IPS-20b (cell line): ENCODE measurements at regions not wholly inside any gene's neighbourhood (a gene's known extent, or its start where the extent isn't known, plus 50 kb on each side); places are given as distances from the start of the nearest gene placed in this dataset.
A peak's percentile ranks its signal among the peaks of the same experiment; 100 is the strongest.

Experiments used
- H3K27ac ChIP-seq: one replicate; pipeline ENCODE4 v1.5.1; 2013; ENCODE audit warnings: low read length
- H3K27me3 ChIP-seq: 2 replicates; pipeline ENCODE4 v1.6.1; 2013; ENCODE audit warnings: mild to moderate bottlenecking, low read length, inconsistent platforms; ENCODE audit not compliant: insufficient read depth
- H3K36me3 ChIP-seq: 2 replicates; pipeline ENCODE4 v1.6.1; 2013; ENCODE audit warnings: low read depth, mild to moderate bottlenecking, inconsistent platforms, low read length, moderate library complexity; ENCODE audit not compliant: insufficient read depth
- H3K4me1 ChIP-seq: 2 replicates; pipeline ENCODE4 v1.6.1; 2013; ENCODE audit warnings: mild to moderate bottlenecking, control low read depth, inconsistent platforms, low read length, moderate library complexity; ENCODE audit not compliant: insufficient read depth
- H3K4me3 ChIP-seq: 2 replicates; pipeline ENCODE4 v1.5.1; 2013; ENCODE audit warnings: mild to moderate bottlenecking, low read length, inconsistent platforms
- H3K9ac ChIP-seq: 2 replicates; pipeline ENCODE4 v1.6.1; 2013; ENCODE audit warnings: low read depth, mild to moderate bottlenecking, inconsistent platforms, low read length, moderate library complexity
- H3K9me3 ChIP-seq: 2 replicates; pipeline ENCODE4 v1.6.1; 2013; ENCODE audit warnings: mild to moderate bottlenecking, low read depth, low read length, inconsistent platforms; ENCODE audit not compliant: insufficient read depth

DNA sequence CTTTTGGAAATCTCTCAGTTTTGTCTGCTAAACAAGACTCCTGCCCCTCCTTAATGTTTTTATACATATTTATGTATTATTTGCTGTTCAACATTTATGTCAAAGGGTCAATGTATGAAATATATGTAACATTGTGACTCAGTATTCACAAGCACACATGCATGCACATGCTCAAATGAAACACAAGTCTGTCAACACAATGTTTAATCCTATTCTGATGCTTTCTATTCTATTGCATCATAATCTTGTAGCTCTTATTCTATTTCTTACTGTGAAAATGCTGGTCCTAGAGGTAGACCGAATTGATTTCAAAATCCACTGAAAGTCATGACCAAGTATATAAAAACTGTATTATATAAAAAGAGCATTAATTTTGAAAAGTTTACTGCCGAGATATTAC lies 1463.3 kb downstream of the C4orf33 start:
- Histone ChIP-seq H3K4me1 (peaks cover 4% of the 10 kb centered on the region; the same call in 1 of the 2 replicates), H3K27ac (no peak overlapping the region), H3K36me3 (no peaks in the 10 kb centered on the region), H3K9ac (no peak overlapping the region), H3K4me3 (no peak overlapping the region), H3K9me3 (no peaks in the 10 kb centered on the region; the same call in 1 of the 2 replicates), H3K27me3 (no peaks in the 10 kb centered on the region)

DNA sequence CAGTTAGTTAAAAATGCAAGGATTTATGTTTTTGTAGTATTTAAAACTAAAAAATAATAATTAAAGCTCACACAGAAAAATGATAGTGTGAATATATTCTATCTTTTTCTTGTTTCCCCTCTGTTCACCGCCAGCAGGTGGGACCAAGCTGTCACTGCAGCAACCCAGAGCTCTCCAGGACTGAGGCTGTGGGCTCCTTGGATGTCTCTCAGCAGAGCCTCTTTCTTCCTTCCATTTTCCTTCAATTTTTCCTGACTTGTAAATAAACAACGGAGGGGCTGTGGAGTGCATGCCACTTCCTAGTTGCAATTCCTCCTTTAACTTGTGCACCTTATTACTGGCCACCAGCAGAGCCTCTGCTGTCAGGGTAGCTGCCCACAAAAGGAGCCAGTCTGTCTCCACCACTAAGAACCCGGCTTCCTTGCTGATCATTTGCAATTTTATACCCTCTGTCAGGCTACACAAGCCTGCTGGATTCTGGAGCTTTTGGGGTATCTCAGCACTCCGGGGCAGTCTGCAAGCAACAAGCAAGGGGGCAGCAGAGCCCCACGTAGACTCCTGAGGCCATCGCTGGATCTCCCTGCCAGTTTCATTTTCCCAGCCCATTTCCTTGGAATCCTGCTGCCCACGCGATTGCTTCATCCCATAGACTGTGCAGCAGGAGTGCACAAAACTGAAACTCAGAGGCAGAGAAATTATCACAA lies 1467.4 kb downstream of the C4orf33 start:
- no peaks in the 10 kb centered on the region for H3K27me3 ChIP-seq
- H3K9ac ChIP-seq, result no peak overlapping the region
- H3K36me3 ChIP-seq, result no peaks in the 10 kb centered on the region
- peaks cover under 1% of the 10 kb centered on the region; the same call in 1 of the 2 replicates for H3K9me3 ChIP-seq
- no peak overlapping the region for H3K27ac ChIP-seq
- peaks cover 4% of the 10 kb centered on the region; the same call in 1 of the 2 replicates for H3K4me1 ChIP-seq
- 0 out of 2 replicates have a peak overlapping the region, but pooled peaks have one; percentile 18 for H3K4me3 ChIP-seq

DNA sequence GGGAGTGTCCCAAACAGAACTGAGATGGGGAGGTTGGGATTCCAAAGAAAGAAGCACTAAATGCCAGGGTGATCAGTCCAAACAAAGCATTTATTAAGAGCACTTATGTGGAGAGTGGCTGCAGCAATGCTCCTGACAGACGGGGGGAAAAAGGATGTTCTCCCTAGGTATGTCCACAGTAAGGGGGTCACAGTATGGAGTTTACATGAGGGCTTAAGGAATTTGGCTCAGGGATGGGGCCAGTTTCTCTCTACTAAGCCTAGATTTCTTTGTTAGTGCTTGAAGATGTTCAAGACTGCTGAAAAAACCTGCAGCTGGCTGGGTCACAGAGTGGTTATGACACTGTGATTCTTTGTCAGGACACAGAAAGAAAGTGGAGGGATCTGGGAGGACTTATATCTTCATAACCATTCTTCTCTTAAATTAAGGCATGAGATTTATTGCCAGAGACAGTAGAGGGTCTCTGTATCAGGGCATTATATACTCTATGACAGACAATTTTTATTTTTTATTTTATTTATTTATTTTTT lies 1468.0 kb downstream of the C4orf33 start:
- Histone ChIP-seq H3K27me3 (no peaks in the 10 kb centered on the region), H3K27ac (no peak overlapping the region), H3K4me1 (peaks cover 4% of the 10 kb centered on the region; the same call in 1 of the 2 replicates), H3K36me3 (0 out of 2 replicates have a peak, but pooled peaks cover 3% of the 10 kb centered on the region), H3K4me3 (0 out of 2 replicates have a peak overlapping the region, but pooled peaks have one; percentile 18), H3K9ac (no peak overlapping the region), H3K9me3 (peaks cover 7% of the 10 kb centered on the region; the same call in 1 of the 2 replicates)

DNA sequence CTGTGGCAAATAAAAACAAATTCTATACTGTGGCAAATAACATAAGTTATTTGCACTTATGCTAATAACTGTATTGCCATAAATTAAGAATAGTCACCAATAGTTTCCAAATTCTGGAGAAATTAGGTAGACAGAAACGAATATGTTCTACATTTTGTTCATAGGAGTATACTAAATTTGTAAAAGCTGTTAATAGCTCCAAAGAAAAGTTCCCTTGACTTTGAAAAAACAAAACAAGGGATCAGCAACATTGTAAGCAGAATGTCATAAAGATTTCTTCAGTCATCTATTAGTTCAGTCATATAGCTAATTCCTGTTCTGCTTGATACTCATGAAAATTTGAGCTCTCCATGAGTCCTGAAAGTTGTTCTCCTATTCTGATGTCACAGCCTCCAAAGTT lies 1472.8 kb downstream of the C4orf33 start:
- Histone ChIP-seq H3K27ac (no peak overlapping the region), H3K9ac (no peak overlapping the region), H3K4me3 (no peak overlapping the region), H3K9me3 (peaks cover 23% of the 10 kb centered on the region), H3K27me3 (no peaks in the 10 kb centered on the region), H3K4me1 (peaks cover under 1% of the 10 kb centered on the region; the same call in 1 of the 2 replicates), H3K36me3 (0 out of 2 replicates have a peak, but pooled peaks cover 4% of the 10 kb centered on the region)

DNA sequence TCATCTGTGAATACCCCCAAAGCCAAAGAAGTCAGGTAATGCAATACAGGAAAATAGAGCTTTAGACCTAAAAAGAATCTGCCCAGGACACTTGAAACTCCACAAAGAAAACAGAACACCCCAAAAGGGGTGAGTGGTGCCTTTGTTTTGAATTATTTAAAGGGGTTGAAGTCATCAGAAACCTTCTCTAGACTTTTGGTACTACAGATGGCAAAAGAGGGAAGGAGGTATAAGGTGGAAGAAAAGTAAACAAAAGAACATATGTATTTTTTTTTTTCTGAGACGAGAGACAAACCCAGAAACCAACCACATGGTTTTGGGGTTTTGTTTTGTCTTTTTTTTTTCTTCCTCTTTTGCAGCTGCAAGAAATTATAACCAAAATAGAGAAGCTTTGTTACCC lies 1477.8 kb downstream of the C4orf33 start:
- no peak overlapping the region for H3K27ac ChIP-seq
- H3K9ac ChIP-seq, result no peak overlapping the region
- H3K9me3 ChIP-seq, result peaks cover 19% of the 10 kb centered on the region
- H3K4me3 ChIP-seq, result 0 out of 2 replicates have a peak overlapping the region, but pooled peaks have one; percentile 6
- 0 out of 2 replicates have a peak, but pooled peaks cover 3% of the 10 kb centered on the region for H3K36me3 ChIP-seq
- H3K27me3 ChIP-seq, result no peaks in the 10 kb centered on the region
- H3K4me1 ChIP-seq, result peaks cover 6% of the 10 kb centered on the region; the same call in 1 of the 2 replicates

DNA sequence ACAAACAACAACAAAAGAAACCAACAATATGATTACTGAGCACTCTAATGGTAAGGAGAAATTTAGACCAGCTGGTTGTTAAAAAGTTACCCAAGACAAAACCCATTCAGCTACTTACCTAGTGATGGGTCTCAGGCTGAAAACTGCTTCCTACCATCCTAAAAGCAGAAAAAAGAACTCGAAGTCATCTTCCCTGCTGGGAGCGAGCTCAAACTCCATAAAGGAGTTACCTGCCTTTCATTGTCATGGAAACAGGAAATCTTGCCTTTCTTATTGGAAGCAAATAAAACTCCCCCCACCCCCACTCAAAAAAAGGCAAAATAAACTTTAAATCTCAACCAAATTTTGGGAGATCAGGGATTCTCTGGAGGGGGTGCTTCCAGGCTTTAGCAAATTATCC lies 1478.3 kb downstream of the C4orf33 start:
- no peaks in the 10 kb centered on the region for H3K36me3 ChIP-seq
- peaks cover 6% of the 10 kb centered on the region; the same call in 1 of the 2 replicates for H3K4me1 ChIP-seq
- H3K9me3 ChIP-seq, result peaks cover 14% of the 10 kb centered on the region
- H3K27me3 ChIP-seq, result no peaks in the 10 kb centered on the region
- 0 out of 2 replicates have a peak overlapping the region, but pooled peaks have one; percentile 6 for H3K4me3 ChIP-seq
- H3K9ac ChIP-seq, result no peak overlapping the region
- H3K27ac ChIP-seq, result no peak overlapping the region

DNA sequence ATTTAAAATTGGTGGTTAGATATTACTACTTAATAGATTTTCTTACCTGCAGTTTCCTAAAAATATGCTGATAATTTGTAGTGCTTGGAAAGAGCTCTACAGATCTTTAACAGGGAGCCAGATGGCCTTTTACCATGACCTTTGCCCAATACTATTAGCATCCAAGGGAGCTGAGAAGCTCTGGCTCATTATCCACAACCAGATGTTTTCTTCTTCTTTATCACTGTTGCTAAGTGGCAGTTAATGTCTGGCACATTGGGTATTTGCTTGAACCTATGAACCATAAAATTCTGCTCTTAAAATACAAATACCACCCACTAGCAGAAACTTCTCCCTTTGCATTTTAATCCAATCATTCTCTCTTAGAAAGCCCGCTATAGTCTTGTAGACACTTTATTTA lies 1480.3 kb downstream of the C4orf33 start:
- peaks cover 6% of the 10 kb centered on the region; the same call in 1 of the 2 replicates for H3K4me1 ChIP-seq
- no peaks in the 10 kb centered on the region for H3K36me3 ChIP-seq
- peaks cover 4% of the 10 kb centered on the region for H3K9me3 ChIP-seq
- no peak overlapping the region for H3K4me3 ChIP-seq
- no peak overlapping the region for H3K9ac ChIP-seq
- H3K27me3 ChIP-seq, result no peaks in the 10 kb centered on the region
- H3K27ac ChIP-seq, result no peak overlapping the region

DNA sequence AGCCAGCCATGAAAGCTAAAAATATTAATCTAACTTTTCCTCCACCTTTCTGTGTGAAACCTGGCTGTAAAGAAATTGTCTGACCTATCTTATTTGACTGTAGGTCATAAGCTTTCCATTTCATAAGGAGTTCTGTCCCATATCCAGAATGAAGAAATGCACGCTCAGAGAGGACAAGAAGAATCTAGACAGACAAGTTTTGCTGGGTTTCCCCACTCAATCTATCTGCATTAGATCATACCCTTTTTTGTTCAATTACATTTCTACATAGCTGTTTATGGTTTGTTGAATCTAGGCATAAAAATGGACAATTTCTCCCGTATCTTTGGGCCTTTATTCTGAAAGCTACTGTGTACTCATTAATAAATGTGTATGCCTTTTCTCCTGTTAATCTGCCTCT lies 1495.1 kb downstream of the C4orf33 start:
- Histone ChIP-seq H3K27ac (no peak overlapping the region), H3K27me3 (no peaks in the 10 kb centered on the region), H3K4me1 (no peaks in the 10 kb centered on the region), H3K4me3 (no peak overlapping the region), H3K9ac (no peak overlapping the region), H3K36me3 (no peaks in the 10 kb centered on the region), H3K9me3 (peaks cover 3% of the 10 kb centered on the region; the same call in 1 of the 2 replicates)

DNA sequence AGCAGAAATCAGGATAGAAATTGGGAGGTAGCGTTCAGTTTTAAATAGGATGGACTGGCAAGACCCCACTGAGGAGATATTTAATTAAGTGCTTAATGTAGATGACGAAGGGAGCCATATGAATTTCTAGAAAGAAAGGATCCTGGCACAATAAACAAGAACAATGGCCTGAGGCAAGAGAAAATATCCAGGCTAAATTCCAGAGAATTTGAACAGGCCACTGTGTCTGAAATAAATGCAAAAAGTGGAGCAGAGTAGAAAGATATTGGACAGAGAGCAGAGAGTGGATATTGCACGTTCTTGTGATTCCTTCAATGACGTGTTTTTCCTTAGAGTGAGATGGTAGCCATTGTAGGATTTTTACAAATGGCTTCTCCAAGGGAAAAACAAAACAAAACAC lies 1504.8 kb downstream of the C4orf33 start:
- Histone ChIP-seq H3K36me3 (no peaks in the 10 kb centered on the region), H3K4me3 (no peak overlapping the region), H3K27ac (no peak overlapping the region), H3K9me3 (no peaks in the 10 kb centered on the region), H3K27me3 (no peaks in the 10 kb centered on the region), H3K9ac (no peak overlapping the region), H3K4me1 (no peaks in the 10 kb centered on the region)

DNA sequence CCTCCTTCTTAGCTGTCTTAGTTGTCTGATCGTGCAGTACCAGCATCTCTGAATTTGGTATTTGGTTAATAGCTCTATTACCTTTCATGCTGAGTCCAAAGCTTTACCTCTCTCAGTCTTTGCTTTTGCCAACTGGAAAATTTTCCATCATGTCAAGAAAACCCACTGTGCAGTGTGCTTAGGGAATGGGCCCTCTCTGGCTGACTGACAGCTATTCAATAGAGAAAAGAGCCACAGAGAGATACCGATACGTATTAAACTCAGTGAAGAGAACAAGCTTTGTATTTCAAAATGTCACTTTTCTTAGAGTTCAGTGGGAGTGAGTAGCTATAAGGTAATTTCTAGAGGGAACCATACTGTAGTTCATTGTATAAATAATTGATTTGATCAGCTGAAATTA lies 1507.1 kb downstream of the C4orf33 start:
- no peaks in the 10 kb centered on the region for H3K36me3 ChIP-seq
- no peak overlapping the region for H3K9ac ChIP-seq
- no peak overlapping the region for H3K4me3 ChIP-seq
- no peaks in the 10 kb centered on the region for H3K27me3 ChIP-seq
- H3K9me3 ChIP-seq, result no peaks in the 10 kb centered on the region
- H3K27ac ChIP-seq, result no peak overlapping the region
- H3K4me1 ChIP-seq, result no peaks in the 10 kb centered on the region

DNA sequence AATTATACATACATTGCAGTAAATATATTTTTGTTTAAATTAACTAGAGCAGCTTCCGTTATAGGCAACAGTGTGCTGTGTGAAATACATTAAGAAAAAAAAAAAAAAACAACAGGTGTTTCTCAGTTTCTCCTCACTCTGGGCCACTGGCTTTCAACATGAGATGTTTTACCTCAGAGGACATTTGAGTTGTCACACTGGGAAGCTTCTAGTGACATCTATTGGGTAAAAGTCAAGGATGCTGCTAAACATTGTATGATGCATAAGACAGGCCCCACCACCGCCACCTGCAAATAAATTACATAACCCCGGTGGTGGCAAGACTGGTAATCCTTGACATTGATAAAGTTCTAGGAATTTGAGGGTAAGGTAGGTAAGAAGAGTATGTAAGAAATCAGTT lies 1512.2 kb downstream of the C4orf33 start:
- no peaks in the 10 kb centered on the region for H3K9me3 ChIP-seq
- no peak overlapping the region for H3K9ac ChIP-seq
- H3K4me3 ChIP-seq, result no peak overlapping the region

DNA sequence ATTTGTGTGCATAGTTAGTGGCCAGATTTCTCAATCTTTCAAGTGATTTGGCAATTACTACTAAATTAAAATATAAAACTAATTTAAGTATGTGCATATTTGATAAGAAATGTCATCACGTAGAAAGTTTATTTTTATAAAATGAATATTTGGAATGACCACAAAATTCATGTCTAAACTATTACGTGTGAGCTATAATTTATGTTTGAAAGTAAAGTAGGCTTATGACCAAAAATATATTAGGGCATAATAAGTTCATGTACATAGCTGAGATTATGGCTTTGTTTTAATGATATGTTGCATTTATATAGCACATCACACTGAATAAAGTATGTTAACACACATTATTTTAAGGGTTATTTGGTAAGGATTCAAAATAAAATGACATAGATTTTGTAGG lies 1532.6 kb downstream of the C4orf33 start:
- Histone ChIP-seq H3K36me3 (no peaks in the 10 kb centered on the region), H3K4me1 (no peaks in the 10 kb centered on the region), H3K27me3 (no peaks in the 10 kb centered on the region), H3K9ac (no peak overlapping the region), H3K27ac (no peak overlapping the region), H3K4me3 (no peak overlapping the region), H3K9me3 (no peaks in the 10 kb centered on the region)

More for the DNA sequence above, 1512.2 kb downstream of the C4orf33 start:
- H3K36me3 ChIP-seq, result no peaks in the 10 kb centered on the region
- H3K4me1 ChIP-seq, result no peaks in the 10 kb centered on the region
- H3K27me3 ChIP-seq, result no peaks in the 10 kb centered on the region
- H3K27ac ChIP-seq, result no peak overlapping the region
